ENCODE measurements at regions not wholly inside any gene's neighbourhood (a gene's known extent, or its start where the extent isn't known, plus 50 kb on each side); places are given as distances from the start of the nearest gene placed in this dataset.

DNA sequence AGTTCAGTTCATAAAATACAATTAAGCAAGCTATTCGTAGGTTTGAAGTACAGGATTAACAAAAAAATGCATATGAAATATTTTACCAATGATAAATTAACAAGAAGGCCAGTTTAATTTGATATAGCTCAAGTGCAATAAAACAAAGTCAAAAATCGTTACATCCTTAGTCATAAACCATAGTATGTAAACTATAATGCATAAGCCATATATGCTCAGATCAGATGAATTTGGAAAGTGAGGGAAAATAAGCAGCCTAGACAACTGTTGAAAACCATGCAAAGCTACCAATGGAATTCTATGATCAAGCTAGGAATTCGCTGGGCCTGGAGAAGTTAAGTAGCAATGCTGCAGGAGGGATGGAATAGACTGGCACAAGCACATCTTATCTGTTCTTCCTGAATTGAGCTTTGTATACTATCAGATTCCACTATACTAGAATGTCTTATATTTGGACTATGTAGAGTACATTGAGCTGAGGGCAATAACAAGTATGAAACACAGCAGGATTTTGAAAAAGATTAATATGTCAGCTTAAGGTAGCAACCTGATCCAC is 682.0 kb downstream of the IRS1 start:
- TF ChIP-seq GLI2 (tag by site-specific recombination; IDR thresholded peaks at IDR 0.05; ENCODE audit: borderline replicate concordance, low read depth) (no peak), ZNF433 (tag by site-specific recombination; IDR thresholded peaks at IDR 0.05; ENCODE audit: low read depth) (no peak), KLF9 (tag by site-specific recombination; IDR thresholded peaks at IDR 0.05; ENCODE audit: low read depth) (no peak), ZBTB20 (tag by site-specific recombination; IDR thresholded peaks at IDR 0.05) (no peak), ZNF175 (tag by site-specific recombination; IDR thresholded peaks at IDR 0.05) (no peak), MZF1 (tag by site-specific recombination; IDR thresholded peaks at IDR 0.05; ENCODE audit: borderline replicate concordance) (no peak), ZNF394 (tag by site-specific recombination; IDR thresholded peaks at IDR 0.05; ENCODE audit: borderline replicate concordance) (no peak), ZNF350 (tag by site-specific recombination; IDR thresholded peaks at IDR 0.05) (no peak), IKZF3 (tag by site-specific recombination; IDR thresholded peaks at IDR 0.05) (no peak), ZNF658 (tag by site-specific recombination; IDR thresholded peaks at IDR 0.05) (no peak), ZNF174 (tag by site-specific recombination; IDR thresholded peaks at IDR 0.05) (no peak)
- TF ChIP-seq, protein P1, sequence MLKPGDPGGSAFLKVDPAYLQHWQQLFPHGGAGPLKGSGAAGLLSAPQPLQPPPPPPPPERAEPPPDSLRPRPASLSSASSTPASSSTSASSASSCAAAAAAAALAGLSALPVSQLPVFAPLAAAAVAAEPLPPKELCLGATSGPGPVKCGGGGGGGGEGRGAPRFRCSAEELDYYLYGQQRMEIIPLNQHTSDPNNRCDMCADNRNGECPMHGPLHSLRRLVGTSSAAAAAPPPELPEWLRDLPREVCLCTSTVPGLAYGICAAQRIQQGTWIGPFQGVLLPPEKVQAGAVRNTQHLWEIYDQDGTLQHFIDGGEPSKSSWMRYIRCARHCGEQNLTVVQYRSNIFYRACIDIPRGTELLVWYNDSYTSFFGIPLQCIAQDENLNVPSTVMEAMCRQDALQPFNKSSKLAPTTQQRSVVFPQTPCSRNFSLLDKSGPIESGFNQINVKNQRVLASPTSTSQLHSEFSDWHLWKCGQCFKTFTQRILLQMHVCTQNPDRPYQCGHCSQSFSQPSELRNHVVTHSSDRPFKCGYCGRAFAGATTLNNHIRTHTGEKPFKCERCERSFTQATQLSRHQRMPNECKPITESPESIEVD (tag by site-specific recombination; IDR thresholded peaks at IDR 0.05): no peak
- TF ChIP-seq, protein P2, sequence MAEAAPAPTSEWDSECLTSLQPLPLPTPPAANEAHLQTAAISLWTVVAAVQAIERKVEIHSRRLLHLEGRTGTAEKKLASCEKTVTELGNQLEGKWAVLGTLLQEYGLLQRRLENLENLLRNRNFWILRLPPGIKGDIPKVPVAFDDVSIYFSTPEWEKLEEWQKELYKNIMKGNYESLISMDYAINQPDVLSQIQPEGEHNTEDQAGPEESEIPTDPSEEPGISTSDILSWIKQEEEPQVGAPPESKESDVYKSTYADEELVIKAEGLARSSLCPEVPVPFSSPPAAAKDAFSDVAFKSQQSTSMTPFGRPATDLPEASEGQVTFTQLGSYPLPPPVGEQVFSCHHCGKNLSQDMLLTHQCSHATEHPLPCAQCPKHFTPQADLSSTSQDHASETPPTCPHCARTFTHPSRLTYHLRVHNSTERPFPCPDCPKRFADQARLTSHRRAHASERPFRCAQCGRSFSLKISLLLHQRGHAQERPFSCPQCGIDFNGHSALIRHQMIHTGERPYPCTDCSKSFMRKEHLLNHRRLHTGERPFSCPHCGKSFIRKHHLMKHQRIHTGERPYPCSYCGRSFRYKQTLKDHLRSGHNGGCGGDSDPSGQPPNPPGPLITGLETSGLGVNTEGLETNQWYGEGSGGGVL (tag by site-specific recombination; IDR thresholded peaks at IDR 0.05): no peak
- TF ChIP-seq, protein P3, sequence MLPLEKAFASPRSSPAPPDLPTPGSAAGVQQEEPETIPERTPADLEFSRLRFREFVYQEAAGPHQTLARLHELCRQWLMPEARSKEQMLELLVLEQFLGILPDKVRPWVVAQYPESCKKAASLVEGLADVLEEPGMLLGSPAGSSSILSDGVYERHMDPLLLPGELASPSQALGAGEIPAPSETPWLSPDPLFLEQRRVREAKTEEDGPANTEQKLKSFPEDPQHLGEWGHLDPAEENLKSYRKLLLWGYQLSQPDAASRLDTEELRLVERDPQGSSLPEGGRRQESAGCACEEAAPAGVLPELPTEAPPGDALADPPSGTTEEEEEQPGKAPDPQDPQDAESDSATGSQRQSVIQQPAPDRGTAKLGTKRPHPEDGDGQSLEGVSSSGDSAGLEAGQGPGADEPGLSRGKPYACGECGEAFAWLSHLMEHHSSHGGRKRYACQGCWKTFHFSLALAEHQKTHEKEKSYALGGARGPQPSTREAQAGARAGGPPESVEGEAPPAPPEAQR (tag by site-specific recombination; IDR thresholded peaks at IDR 0.05): no peak
- TF ChIP-seq, protein P4, sequence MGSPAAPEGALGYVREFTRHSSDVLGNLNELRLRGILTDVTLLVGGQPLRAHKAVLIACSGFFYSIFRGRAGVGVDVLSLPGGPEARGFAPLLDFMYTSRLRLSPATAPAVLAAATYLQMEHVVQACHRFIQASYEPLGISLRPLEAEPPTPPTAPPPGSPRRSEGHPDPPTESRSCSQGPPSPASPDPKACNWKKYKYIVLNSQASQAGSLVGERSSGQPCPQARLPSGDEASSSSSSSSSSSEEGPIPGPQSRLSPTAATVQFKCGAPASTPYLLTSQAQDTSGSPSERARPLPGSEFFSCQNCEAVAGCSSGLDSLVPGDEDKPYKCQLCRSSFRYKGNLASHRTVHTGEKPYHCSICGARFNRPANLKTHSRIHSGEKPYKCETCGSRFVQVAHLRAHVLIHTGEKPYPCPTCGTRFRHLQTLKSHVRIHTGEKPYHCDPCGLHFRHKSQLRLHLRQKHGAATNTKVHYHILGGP (tag by site-specific recombination; IDR thresholded peaks at IDR 0.05): no peak
- TF ChIP-seq, protein P5, sequence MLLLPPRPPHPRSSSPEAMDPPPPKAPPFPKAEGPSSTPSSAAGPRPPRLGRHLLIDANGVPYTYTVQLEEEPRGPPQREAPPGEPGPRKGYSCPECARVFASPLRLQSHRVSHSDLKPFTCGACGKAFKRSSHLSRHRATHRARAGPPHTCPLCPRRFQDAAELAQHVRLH (tag by site-specific recombination; IDR thresholded peaks at IDR 0.05): no peak
- TF ChIP-seq, protein P6, sequence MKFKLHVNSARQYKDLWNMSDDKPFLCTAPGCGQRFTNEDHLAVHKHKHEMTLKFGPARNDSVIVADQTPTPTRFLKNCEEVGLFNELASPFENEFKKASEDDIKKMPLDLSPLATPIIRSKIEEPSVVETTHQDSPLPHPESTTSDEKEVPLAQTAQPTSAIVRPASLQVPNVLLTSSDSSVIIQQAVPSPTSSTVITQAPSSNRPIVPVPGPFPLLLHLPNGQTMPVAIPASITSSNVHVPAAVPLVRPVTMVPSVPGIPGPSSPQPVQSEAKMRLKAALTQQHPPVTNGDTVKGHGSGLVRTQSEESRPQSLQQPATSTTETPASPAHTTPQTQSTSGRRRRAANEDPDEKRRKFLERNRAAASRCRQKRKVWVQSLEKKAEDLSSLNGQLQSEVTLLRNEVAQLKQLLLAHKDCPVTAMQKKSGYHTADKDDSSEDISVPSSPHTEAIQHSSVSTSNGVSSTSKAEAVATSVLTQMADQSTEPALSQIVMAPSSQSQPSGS (tag by site-specific recombination; IDR thresholded peaks at IDR 0.05; ENCODE audit: low read depth): no peak
- TF ChIP-seq, protein P7, sequence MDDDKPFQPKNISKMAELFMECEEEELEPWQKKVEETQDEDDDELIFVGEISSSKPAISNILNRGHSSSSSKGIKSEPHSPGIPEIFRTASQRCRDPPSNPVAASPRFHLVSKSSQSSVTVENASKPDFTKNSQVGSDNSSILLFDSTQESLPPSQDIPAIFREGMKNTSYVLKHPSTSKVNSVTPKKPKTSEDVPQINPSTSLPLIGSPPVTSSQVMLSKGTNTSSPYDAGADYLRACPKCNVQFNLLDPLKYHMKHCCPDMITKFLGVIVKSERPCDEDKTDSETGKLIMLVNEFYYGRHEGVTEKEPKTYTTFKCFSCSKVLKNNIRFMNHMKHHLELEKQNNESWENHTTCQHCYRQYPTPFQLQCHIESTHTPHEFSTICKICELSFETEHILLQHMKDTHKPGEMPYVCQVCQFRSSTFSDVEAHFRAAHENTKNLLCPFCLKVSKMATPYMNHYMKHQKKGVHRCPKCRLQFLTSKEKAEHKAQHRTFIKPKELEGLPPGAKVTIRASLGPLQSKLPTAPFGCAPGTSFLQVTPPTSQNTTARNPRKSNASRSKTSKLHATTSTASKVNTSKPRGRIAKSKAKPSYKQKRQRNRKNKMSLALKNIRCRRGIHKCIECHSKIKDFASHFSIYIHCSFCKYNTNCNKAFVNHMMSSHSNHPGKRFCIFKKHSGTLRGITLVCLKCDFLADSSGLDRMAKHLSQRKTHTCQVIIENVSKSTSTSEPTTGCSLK (tag by site-specific recombination; IDR thresholded peaks at IDR 0.05): no peak
- CTCF ChIA-PET: interaction anchor here (0.7 kb wide), 1 partner anchor 332 kb away, joined by 3 read pairs; no protein-coding TSS in a partner anchor
- Histone ChIP-seq H3K4me1 (ENCODE audit: control insufficient read depth, insufficient read depth, low read length) (peaks cover 2% of the 10 kb centered on the region; the same call in 1 of the 2 replicates), H3K4me3 (ENCODE audit: low read depth, low read length) (no peak overlapping the region), H3K27ac (ENCODE audit: extremely low read depth, low read depth, low read length) (no peak overlapping the region), H3K36me3 (ENCODE audit: control insufficient read depth in 2 of 2, insufficient read depth in 1 of 2, low read length in 2 of 2) (no peaks in the 10 kb centered on the region), H3K9me3 (ENCODE audit: control insufficient read depth, insufficient read depth, low read depth, low read length) (no peaks in the 10 kb centered on the region)
- POLR2A ChIA-PET: no interaction called here
